ENCODE measurements at regions not wholly inside any gene's neighbourhood (a gene's known extent, or its start where the extent isn't known, plus 50 kb on each side); places are given as distances from the start of the nearest gene placed in this dataset.

DNA sequence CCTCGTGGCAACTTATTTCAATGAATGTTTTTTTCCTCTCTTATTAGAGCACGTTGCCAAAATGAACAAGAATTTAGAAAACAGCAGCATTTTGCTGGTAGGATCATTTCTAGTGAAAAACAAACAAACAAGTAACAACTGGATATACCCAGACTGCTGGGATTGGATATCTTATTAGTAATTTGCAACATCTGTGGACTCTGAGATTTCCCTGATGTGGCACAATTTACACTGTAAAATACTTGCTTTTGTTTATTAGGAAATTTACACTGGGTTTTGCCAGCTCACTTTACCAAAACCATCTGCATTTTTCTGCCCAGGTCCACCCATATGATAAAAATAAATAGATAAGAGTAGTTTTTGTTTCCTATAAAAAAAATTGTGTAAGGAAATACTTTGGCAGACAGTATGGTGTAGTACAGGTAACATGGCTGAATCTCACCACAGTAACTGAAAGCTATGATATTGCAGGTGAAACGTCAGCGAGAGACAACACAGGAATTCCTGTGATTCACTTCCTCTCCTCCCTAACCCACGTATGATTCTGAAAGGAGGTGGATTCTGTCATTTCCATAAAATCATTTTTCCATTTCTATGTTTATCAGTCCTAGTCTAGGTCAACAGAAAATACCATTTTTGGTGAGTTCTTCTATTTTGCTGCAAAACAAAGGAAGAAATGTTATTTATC lies 176.2 kb upstream of the NOVA1 start:
- no peak for DNase-seq

- no peak for DNase-seq
Observed at GRCh38 chr14:26775765-26776563, 178.1 kb upstream of the NOVA1 start.

DNA sequence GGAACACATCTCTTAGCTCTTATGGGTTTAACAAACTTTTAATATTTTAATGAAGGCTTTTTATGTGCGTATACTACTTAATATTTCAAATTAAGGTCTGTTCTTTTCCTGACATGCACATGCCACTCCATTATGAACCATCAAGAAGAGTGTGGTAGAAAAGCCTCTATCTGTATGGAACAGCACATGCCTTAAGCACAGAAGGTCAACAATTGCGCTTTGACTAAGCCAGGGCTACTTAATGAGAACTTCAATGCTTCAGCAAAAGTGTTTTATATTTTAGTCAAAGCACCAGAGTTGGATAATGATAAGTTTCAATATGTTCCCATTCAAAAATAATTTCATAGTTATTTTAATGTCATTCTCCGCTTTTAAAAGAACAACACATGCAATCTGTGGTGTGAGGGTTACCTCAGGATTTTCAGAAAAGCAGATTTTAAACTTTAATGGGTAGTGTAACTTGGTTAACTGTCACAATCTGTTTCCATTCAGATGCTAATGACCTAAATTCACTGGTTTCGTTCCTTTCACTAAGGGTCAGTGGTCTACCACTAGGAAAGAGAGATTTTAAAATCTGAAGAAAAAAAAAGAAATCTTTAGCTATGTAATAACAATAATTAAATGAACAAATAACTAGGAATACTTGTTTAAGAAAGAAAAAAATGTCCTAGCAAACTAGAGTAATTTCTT lies 193.4 kb upstream of the NOVA1 start:
- no peak for DNase-seq

GRCh38 chr14:26794731-26795130 lies 196.9 kb upstream of the NOVA1 start:
- DNase-seq, result no peak

- no peak for DNase-seq
Observed at GRCh38 chr14:26808407-26808806, 210.6 kb upstream of the NOVA1 start.

GRCh38 chr14:26810631-26811030 lies 212.8 kb upstream of the NOVA1 start:
- DNase-seq, result no peak

- DNase-seq, result no peak
Observed at GRCh38 chr14:26811756-26812305, 214.0 kb upstream of the NOVA1 start.

DNA sequence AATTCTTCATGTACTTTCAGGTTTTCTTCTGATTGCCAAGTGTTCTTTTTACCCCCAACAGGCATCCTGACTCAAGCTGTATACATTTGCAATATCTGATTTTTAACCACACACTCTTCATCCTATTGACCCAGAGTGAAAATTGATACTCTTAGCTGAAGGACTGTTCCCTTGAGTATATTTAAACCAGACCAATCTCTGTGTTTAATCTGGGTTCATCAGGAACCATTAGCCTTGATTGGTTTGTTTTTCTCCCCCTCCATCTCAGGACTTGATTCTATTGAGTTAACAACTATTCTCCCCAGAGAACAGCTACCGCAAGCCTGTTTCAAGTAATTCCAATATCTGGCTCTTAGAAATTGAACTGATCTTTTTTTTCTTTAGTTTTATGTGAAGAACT lies 222.3 kb upstream of the NOVA1 start:
- DNase-seq, result no peak

- no peak for DNase-seq
Observed at GRCh38 chr14:26820572-26820971, 222.7 kb upstream of the NOVA1 start.

DNA sequence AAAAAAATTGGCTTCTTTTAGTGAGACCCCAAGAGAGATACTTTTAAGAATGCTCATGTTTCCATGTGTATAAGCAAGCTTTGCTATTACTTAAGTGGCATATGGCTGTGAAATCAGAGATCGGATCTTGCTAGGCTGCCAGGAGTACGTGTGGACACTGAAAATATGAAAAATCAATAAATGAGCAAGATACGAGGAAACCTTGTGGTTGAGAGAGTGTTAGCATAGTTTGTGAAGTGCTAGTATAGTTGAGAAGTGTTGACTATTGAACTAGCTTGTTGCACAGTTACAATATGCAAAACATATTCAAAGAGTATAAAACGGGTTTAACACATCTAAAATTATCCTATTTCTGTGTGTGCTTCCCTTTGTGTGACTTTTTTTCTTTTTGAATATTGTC lies 230.9 kb upstream of the NOVA1 start:
- no peak for DNase-seq

DNA sequence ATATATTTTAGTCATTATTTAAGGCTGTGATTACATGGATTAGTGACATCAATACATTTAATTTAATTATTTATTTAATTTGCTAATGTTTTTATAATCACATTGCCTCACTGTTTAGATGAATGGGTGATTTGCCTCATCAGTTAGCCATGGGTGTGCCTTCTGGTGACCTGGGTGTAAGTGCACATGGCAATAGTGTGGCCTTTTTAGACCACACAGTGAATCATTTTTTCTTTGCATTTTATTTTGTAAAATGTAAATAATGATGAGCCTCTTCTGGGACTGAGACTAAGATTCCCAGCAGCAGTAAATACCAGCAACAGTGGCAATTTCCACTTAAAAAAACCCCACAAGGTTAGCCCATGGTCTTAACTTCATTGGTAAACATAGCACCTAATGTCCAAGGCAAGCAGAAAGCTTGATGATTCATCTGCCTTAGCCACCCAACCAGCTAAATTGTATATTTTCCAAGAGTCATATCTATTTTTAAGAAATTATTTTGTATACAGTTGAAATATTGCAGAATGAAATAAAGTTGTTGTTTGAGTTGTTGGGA lies 235.9 kb upstream of the NOVA1 start:
- DNase-seq, result no peak

GRCh38 chr14:26835979-26836570 lies 238.2 kb upstream of the NOVA1 start:
- DNase-seq, result no peak

DNA sequence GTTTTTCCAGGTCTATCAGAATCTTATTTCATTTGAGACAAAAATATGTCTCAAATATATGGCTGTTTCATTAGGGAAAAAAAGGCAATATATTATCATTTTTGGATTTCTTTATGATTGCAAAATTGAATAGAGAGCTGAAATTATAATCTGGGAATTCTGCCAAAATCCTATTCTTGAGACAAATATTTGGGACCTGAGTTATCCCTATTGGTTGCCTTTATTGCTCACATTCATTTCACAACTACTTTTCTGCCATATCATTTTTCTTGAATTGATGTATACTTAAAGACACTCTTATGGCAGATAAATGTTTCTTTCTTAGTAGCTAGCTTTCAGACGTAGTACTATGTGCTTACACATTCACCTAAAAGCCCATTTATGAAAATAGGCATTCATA lies 241.6 kb upstream of the NOVA1 start:
- DNase-seq, result no peak

- DNase-seq, result no peak
Observed at GRCh38 chr14:26841326-26841725, 243.5 kb upstream of the NOVA1 start.

DNA sequence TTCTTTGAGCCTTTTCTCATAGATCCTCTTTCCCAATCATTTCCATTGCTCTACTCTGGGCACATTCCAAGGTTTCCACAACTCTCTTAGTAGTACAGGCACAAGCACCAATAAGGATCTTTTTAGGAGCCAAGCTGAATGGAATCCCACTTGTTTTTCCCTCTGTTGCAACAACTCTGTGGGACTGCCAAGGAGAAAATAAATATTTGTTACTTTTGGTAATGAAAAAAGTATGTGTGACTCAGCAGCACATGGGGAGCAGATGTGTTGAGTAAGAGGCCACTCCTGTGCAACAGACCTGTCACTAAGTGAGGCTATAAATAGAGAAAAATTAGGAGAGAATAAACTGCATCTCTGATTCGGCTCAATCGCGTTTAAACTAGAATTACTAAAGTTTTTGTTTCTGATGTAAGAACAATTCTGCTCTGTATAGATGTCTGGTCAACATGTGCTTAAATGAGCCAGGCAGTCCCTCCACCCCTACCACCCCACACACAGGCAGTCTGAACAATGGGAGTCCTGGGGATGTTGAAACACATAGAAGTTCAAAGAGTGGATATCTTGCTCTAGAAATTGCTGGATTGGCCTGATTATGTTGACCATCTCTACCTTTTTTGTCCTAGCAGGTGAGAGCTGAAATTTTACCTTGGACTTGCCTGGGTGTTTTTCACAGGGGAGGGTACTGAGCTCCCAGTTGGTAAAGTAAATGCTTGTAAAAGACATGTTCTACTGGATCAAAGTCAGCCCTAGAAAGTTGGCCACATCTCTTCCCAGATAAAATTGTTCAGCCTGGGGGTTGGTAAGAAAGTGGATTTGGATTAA lies 244.3 kb upstream of the NOVA1 start:
- no peak for DNase-seq

- DNase-seq, result no peak
Observed at GRCh38 chr14:26845151-26845818, 247.5 kb upstream of the NOVA1 start.

DNA sequence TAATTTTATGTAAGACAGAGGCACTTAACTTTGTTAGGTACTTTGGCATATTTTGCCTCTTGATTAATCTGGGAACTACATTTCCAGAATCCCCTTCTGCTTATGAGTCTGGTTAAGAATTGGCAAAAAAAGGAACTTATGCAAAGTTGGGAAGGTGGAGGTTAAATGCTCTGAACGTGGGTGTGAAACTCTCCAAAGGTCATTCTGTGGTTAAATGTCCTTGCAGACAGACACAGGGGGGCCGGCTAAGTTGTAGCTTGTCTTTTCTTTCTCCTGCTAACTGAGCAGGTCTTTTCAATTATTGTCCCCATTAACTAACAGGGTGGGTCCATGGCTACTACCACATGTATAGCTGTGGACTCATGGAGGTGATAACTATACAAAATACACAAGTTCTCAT lies 248.6 kb upstream of the NOVA1 start:
- no peak for DNase-seq

GRCh38 chr14:26849514-26849913 lies 251.7 kb upstream of the NOVA1 start:
- no peak for DNase-seq

DNA sequence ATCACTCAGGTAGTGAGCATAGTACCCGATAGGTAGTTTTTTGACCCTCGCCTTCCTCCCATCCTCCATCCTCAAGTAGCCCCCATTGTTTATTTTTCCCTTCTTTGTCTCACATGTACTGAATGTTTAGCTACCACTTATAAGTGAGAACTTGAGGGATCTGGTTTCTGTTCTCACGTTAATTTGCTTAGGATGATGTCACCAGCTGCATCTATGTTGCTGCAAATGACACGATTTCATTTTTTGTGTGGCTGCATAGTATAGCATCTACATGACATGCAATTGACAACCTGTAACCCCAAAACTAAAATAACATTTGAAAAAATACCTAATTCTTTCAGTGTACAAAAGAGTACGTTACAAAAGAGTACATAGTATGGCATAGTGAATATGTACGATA lies 254.0 kb upstream of the NOVA1 start:
- no peak for DNase-seq

DNA sequence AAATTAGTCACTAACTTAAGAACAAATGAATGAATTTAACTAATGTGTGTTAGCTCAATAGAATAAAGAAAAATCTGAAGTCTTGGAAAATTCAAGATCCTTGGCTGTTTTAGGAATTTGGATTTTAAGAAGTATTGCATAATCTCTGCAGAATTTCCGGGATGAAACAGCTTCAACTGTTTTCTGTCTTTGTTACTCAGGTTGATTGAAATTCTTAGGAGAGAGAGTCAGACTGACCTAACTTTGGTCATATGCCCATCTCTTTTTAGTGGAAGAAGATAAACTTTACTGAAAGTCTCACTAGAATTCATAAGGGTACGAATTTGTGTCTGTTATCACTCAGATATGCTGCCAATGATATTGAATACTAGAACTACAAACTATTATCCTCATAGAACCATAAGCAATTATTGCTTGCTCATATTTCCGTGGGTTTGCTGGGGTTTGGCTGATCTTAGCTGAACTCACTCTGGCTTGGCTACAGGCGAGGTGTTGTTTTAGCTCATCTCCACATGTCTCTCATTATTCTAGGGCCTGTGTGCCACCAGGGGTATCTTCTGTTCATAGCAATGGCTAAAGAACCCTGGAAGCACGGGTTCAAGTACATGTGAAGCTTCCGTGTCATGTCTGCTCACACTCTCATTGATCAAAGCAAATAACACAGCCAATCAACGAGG lies 257.4 kb upstream of the NOVA1 start:
- DNase-seq, result no peak
